ENCODE measurements at regions not wholly inside any gene's neighbourhood (a gene's known extent, or its start where the extent isn't known, plus 50 kb on each side); places are given as distances from the start of the nearest gene placed in this dataset.
"Not testable (repeated sequence)": the region's sequence is repeated elsewhere in the genome, so short reads cannot be mapped to it uniquely, and the experiment has no call there.

DNA sequence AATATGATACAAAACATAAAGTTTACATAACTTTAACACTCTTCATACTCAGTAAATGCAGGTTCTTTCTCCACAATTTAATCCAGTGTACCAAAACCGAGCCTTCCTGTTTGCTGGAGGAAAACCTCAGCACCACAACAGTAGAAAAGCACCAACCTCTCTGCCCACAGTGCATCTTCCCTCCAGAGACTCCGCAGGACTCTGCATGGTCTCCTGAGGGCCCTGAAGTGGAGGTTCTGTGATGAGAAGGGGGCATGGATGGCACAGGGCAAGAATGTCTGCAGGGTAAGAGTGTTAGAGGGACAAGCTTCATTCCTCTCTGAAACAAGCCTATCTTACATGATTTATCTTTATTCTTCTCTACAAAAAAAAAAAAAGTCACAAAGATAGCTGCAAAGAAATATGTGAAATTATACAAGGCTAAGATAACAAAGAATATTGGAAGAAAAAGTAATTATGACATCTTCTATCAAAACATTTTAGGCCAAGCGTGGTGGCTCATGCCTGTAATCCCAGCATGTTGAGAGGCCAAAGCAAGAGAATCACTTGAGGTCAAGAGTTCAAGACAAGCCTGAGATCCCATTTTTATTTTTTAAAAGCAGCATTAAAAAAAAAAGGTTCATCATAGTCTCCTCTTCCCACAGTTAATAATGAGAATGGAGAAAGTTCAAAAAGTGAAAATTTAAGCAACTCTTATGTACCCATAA is 102.0 kb downstream of the VPREB1 start:
- no peak for DNase-seq

DNA sequence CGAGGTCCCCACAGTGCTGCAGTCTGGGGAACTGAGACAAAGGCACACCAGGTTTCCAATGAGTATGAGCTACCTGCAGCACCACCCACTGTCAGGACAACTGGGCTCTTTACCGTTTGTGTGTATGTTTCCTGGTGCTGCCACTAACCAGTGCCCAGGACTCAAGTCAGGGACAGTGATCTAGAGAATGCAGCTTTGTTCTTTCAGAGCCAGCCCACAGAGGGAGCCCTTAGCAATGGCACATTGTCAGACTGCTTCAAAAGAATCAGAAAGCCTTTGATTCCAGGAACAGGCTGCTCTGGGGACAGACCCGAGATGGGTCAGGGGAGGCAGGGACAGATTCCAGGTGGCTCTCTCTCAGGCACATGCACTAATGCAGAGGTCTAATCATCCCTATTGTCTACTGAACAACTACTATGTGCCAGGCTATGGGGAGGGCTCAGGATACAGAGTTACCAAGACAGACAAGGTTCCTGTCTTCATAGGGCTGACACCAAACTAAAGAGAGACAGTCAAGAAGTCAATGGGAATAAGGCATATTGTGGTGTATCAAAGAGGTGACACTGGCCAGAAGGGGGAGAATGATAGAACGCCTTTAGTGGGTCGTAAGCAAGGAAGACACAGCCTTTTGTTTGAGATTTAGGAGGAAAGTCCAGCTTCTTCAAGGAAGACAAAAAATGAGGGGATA is 103.7 kb downstream of the VPREB1 start:
- no peak for DNase-seq

DNA sequence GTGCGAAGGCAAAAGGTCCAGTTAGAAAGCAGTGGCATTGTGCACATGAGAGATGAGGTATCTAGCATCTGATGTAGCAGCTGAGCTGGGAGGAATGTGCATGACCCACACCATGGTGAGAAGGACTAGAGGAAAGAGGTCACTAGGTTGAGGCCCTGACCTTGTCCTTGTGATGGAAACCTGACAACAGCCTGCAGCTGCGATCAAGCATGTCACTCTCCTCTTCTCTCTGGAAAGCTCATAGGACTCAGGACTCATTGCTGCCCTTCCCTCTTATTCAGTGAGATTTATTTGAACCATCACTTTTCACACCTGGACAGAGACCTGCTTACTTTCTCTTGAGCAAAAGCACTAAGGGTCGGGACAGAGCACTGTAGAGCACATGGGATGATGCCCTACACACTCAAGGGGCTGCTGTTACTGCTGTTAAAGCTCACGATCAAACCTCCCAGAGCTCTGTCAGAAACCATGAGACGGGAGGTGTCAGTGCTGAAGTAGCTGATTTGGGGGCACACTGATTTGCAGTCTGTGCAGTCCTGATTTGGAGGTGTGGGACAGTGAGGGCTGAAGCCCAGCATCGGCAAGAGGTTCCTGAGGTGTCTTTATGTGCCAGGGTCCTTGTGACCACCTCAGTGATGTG is 104.3 kb downstream of the VPREB1 start:
- no peak for DNase-seq

DNA sequence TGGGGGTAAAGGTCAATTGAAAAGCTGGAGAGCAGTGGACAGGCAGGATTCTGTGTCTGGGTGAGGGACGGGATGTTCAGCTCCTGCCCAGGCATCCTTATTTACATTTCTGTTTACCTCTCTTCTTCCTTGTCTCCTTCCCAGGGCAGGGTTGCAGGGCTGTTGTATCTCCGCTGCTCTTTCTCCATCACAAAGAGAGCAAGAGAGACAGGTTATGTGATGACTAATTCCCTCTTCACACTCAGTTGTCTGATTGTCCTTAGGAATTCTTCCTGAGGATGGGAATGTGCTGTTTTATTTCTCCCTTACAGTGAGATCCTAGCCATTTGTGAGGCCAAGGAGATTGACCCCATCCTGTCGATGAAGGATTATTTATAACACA is 104.9 kb downstream of the VPREB1 start:
- no peak for DNase-seq

DNA sequence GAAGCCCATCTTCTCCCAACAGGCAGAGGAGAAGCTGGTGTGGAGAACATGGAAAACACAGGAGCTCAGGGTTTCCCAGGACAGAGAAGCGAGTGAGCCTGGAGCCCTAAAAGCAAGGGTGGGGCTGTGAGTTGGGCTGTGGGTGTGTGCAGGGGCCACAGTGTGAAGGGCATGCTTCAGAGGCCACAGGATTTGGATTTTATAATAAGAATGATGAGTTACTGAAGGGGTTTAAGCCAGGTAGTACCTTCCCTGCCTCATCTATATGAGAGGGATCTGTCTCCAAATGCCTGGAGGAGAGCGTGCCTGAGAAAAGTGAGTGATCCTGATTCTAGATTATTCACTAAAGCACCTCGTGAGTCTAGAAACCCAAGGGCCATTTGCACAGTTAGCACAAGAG is 106.8 kb downstream of the VPREB1 start:
- no peak for DNase-seq

DNA sequence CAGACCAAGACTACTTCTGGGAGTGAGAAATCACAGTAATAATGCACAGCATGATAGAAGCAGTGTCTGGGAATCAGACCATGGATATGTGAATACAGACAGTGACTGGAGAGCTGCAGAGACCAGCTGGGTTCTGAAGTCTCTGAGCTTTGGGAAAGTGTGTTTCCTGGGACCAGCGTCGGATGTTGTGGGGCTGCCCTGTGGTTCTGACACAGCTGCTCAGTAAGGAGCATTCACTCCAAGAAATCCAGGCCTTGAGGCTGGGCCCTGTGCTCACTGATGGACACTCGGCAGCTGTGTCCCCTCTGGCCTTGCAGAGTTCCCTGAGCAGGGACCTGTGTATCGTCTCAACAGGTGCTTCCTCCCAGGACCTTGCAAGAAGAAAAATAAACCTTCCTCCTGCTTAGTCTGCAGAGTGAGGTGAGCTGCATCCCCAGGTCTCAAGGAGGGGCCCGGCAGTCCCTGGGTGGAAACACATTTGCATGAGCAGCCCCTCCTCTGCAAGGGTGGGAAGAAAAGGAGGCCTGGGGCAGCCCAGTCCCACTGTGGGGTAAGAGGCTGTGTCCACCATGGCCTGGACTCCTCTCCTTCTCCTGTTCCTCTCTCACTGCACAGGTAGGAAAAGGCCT is 107.9 kb downstream of the VPREB1 start:
- DNase-seq = no peak

DNA sequence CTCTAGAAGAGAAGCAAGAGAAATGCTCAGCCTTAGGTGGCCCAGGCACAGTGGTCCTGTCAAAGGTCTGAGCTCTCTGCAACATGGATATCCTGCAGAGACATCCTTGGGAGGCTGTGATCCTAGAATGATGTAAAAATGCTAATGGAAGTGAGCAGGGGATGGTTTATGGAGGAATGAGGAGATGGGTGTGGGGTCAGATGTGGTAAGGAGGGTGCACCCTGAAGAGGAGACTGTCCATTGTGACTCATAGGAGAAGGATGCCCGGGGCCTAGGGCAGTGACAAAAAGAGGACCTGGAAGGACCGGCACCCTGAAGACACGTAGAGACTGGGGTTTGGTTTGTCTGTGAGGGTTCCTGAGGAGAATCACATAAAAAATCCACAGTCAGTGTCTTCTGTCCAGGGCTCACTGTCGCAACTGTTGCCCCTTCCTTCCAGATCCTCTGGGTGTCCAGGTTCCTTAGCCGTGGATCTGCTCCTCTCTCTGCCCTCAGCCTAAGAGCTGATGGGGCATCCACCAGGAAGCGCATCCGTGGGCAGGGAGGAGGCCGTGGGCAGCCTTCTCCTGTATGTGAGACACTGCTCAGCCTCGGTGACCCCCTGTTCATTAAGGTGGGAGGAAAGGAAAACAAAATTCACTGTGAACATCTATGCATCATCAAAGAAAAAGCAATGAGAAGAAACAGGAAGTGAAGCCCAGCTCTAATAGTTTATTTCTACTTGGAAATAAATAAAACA is 110.7 kb downstream of the VPREB1 start:
- DNase-seq = no peak

DNA sequence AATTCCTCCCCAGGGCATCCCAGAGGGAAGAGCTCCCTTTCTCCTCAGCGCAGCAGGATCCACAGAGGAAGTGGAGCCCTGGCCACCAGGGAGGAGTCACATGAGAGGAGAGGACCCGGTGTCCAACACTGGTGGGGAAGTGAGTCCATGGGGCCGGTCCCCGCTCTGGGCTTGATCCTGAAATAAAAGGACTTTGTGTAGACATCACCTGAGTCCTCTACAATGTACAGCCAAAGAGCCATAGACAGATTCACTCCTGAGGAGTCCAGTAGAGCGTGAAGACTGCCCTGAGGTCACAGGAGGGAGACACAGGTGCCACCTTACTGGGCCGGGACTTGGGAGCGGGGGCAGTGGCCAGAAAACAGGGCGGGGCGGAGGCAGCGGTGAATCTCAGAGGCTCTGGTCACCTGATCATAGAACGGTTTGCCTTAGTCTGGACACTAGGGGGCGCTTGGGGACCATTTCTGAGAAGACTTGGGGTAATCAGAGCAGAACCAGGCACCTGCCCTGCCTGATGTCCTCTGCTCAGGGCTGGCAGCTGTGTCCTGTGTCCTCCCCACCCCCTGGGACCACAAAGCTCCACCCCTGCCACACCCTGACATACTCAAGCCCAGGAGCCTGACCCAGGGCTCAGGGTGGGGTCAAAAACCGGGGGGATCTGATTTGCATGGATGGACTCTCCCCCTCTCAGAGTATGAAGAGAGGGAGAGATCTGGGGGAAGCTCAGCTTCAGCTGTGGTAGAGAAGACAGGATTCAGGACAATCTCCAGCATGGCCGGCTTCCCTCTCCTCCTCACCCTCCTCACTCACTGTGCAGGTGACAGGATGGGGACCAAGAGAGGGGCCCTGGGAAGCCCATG is 112.7 kb downstream of the VPREB1 start:
- DNase-seq = peak; percentile 80

DNA sequence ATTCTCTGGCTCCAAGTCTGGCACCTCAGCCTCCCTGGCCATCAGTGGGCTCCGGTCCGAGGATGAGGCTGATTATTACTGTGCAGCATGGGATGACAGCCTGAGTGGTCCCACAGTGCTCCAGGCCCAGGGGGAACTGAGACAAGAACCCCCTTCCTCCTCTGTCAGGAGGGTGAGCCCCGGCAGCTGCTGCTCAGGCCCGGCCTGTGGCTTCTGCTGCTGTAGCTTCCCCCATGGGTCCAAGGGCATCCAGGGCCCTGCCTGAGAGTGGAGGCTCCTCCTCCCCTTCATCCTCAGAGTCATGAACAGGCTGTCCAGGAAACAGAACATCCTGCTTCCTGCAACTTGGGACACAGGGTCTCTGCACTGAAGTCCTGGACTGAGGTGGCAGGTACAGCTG is 113.6 kb downstream of the VPREB1 start:
- DNase-seq = no peak

DNA sequence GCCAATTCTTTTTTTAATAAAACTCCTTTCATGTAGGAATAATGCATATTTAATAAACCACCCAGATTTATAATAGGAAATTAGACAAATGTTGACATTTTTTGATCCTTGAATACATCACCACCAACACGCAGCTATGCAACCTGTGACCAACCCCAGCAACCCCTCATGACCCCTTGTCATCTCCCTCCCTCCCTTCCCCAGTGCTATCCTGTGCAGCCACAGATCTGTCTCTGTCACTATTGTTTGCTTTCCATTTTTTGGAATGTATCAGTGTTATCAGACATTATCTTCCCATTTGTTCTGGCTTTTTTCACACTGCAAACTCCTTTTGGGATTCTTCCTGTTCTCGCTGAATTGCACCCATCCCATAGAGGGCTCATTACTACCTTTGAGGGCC is 114.1 kb downstream of the VPREB1 start:
- DNase-seq = no peak

DNA sequence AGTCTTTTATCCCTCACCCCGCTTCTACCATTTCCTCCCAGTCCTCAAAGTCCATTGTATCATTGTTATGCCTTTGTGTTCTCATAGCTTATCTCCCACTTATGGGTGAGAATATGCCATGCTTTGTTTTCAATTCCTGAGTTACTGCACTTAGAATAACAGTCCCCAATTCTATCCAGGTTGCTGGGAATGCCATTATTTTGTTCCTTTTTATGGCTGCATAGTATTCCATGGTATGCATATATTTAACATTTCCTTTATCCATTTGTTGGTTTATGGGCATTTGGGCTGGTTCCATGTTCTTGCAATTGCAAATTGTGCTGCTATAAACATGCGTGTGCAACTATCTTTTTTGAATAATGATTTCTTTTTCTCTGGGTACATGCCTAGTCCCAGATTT is 114.9 kb downstream of the VPREB1 start:
- no peak for DNase-seq

DNA sequence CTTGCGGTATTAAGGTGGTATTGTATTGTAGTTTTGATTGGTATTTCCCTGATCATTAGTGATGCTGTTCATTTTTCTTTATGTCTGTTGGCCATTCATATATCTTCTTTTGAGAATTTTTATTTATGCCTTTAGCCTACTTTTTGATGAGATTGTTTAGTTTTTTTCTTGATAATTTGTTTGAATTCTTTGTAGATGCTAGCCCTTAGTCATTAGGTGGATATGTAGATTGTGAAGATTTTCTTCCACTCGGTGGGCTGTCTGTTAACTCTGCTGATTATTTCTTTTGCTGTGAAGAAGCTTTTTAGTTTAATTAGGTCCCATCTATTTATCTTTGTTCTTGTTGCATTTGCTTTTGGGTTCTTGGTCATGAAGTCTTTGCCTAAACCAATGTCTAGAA is 115.4 kb downstream of the VPREB1 start:
- no peak for DNase-seq

DNA sequence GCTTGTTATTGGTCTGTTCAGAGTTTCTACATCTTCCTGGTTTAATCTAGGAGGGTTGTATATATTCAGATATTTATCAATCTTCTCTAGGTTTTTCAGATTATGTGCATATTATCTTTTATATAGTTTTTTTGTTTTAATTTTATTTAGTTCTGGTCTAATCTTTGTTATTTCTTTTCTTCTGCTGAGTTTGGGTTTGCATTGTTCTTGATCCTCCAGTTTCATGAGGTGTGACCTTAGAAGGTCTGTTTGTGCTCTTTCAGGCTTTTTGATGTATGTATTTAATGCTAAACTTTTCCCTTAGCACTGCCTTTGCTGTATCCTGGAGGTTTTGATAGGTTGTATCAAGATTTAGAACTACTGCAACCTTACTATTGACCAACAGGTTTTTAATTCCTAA is 117.7 kb downstream of the VPREB1 start:
- no peak for DNase-seq

DNA sequence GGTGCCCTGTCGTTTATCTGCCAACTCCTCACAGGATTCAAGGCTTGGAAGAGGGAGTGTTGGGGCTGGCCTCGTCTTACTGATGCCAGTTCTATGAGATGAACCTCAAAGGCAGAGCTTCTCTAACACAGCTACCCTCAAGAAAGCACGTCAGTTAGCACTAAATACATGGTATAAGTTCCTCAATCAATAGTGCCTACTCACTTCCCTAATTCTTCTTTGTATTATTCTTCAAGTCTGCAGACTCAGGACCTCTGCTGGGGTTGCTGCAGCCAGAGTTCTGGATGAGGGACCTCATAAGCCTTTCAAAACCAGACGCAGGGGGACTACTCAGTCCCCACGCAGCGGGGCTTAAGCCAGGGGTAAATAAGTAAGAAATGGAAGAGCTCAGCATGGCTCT is 118.3 kb downstream of the VPREB1 start:
- DNase-seq = no peak

DNA sequence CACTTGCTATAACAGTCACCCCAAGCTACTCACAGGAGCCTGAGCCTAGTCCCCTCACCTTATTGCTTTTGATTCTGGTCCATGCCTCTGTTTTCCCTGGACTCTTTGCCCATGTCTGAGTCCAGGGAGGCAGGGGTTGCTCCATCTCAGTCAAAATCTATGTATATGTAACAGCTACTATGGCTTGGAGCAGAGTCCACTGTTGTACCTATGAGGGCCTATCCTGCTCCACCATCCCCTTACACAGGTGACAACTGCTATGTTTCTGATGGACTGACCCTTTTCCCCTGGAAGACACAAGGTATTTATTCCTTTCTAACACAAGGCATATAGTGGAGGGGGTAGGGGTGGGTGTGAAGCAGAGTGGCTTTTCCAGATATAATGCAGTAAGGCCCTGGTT is 119.6 kb downstream of the VPREB1 start:
- DNase-seq = no peak

DNA sequence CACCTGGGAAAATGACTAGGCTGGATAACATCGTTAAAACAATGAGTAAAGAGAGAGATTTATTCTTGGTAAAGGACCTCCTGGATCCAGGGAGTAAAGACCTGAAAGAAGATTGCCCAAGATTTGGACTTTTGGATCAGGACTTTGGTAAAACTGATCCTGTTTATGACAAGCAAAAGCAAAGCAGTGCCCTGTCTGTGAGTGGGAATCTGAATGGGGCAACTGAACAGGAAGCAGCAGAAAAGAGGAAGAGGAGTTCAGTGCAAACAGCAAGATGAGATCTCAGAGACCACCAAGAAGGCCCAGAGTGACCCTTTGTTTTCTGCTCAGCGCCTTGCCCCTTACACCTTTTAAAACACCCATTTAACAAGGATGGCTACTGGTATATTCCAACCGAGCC is 122.0 kb downstream of the VPREB1 start:
- DNase-seq = no peak

DNA sequence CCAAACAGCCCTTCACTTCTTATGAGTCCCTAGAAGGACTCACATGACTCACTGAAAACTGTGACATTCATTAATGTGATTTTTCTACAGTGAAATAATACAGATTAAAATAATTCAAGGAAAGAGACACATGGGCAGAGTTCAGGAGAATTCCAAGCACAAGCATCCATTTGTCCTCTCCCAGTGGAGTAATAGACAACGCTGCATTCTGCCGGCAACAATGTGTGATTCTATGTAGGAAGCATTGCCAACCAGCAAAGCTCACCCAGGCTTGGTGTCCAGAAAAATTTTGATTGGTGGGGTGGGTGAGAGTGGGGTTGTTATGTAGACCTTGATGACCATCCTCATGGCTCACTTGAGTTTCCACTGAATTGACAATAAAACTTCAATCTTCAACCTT is 123.9 kb downstream of the VPREB1 start:
- no peak for DNase-seq

DNA sequence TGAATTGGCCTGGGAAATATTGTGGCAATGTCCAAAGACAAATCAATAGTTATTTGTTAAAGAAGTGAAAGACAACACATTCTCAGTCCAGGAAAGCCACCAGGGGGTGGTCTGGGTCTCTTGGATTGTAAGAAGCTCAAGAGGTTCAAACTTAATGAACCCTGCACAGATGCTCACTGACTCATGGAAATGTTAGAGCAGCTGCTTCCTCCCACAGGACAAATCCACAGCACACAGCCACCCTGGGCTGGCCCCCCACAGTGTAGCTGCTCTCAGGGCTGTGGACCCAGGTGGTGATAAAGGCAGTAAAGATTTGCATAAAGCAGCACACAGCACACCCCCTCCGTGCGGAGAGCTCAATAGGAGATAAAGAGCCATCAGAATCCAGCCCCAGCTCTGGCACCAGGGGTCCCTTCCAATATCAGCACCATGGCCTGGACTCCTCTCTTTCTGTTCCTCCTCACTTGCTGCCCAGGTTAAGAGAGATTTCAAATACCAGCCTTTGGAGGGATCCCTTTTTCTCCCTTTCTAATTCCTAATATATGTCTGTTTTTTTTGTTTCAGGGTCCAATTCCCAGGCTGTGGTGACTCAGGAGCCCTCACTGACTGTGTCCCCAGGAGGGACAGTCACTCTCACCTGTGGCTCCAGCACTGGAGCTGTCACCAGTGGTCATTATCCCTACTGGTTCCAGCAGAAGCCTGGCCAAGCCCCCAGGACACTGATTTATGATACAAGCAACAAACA is 124.8 kb downstream of the VPREB1 start:
- not testable (repeated sequence) for DNase-seq

DNA sequence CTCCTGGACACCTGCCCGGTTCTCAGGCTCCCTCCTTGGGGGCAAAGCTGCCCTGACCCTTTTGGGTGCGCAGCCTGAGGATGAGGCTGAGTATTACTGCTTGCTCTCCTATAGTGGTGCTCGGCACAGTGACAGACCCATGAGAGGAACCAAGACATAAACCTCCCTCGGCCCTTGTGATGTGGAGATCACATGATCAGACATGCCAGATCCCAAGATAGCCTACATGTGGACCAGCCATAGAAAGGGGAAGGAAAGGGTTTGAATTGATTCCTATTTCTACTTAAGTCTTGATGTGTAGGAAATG is 125.3 kb downstream of the VPREB1 start:
- no peak for DNase-seq

DNA sequence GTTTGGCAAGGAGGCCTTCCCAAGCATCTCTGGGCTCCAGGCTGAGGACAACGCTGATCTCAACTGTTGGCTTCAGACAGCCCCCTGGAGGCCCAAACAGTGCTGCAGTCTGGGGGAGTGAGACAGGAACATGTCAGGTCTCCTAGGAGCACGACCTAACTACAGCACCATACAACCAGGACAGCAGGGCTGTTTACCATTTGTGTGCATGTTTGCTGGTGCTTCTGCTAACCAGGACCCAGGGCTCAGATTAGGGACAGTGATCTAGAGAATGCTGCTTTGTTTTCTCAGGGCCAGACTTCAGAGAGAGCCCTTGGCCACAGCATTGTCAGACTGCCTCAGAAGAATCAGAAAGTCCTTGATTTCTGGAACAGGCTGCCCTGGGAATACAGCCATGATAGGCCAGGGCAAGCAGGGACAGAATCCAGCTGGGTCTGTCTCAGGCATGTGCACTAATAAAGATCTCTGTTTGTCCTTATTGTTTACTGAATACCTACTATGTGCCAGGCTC is 126.5 kb downstream of the VPREB1 start:
- no peak for DNase-seq

DNA sequence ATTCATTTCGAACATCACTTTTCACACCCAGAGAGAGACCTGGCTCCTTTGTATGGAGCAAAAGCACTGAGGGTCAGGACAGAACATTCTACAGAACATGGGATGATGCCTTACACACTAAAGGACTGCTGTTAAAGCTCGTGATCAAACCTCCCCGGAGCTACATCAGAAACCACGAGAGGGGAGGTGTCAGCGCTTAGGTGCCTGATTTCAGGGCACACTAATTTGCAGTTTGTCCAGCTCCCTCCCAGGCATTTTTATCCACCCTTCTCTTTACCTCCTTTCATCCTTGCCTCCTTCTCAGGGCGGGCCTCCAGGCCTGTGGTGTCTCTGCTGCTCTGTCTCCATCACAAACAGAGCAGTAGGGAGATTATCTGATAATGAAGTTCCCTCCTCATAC is 127.5 kb downstream of the VPREB1 start:
- no peak for DNase-seq

DNA sequence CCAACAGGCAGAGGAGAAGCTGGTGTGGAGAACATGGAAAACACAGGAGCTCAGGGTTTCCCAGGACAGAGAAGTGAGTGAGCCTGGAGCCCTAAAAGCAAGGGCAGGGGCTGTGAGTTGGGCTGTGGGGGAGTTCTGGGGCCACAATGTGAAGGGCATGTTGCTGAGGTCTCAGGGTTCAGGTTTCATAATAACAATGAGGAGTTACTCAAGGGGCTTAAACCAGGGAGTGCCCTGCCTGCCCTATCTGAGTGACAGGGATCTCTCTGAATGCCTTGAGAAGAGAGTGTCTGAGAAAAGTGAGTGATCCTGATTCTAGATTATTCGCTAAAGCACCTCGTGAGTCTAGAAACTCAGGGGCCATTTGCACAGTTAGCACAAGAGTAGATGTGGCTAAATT is 129.6 kb downstream of the VPREB1 start:
- no peak for DNase-seq

All from NCI-H2029 treated with DMSO at 0.1 percent for 48 hours (cell line).